HUES6 (cell line): ENCODE measurements at regions not wholly inside any gene's neighbourhood (a gene's known extent, or its start where the extent isn't known, plus 50 kb on each side); places are given as distances from the start of the nearest gene placed in this dataset.

Experiments used
- H3K27ac ChIP-seq: 2 replicates; pipeline ENCODE4 v1.7.0; 2013; ENCODE audit warnings: low read depth, mild to moderate bottlenecking, low read length, inconsistent platforms
- H3K27me3 ChIP-seq: 2 replicates; pipeline ENCODE4 v1.6.1; 2013; ENCODE audit warnings: low read length; ENCODE audit not compliant: control insufficient read depth, insufficient read depth
- H3K36me3 ChIP-seq: 2 replicates; pipeline ENCODE4 v1.6.1; 2013; ENCODE audit warnings: low read length; ENCODE audit not compliant: control insufficient read depth, insufficient read depth
- H3K4me1 ChIP-seq: 2 replicates; pipeline ENCODE4 v1.6.1; 2013; ENCODE audit warnings: low read length; ENCODE audit not compliant: control insufficient read depth, insufficient read depth
- H3K4me3 ChIP-seq: 2 replicates; pipeline ENCODE4 v1.5.1; 2013; ENCODE audit warnings: low read depth, low read length
- H3K9ac ChIP-seq: one replicate; pipeline ENCODE4 v1.6.1; 2013; ENCODE audit warnings: mild to moderate bottlenecking, low read length
- H3K9me3 ChIP-seq: 2 replicates; pipeline ENCODE4 v1.6.1; 2013; ENCODE audit warnings: low read depth, low read length; ENCODE audit not compliant: control insufficient read depth, insufficient read depth

DNA sequence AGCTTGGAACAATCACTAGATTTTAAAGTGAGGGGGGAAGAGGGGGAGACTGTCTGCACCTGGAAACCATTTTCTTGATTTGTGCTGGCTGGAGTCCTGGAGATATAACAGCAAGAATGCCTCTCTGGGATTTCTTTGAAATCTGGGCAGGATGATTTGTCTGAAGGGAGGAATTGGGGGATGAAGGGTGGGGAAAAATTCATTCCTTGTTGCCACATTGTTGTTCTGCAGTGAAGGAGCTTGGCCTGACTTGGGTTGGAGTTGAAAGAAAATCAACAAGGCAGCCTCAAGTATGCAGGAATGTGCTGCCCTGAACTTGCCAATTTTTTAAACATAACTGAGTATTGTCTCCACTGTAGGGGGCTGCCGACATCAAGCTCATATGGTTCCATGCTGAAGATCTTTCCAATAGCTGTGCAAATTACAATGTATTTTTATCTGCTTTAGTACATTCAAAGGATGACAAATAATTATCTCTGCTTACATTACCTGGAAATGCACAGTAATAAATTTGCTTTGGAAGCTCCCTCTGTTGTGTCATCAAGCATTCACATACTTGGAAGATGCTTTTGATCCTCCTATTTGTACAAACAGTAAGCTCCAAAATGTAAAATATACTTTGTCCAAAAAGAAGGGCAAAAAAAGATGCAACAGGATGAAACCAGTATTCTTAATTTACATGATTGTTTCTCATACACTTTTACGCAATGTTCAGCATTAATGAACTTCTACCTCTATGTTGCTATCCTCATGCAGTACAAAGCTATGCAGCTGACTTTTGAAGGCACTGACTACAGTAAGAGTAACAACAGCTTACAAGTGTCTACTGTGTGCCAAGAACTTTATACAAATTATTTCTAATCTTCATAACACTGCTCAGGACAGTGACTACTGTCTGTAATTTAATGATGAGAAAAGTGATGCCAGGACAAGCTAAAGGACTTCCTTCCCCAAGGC is 627.9 kb upstream of the KLF12 start:
- Histone ChIP-seq H3K27ac (no peak overlapping the region), H3K9ac (no peak overlapping the region), H3K27me3 (no peaks in the 10 kb centered on the region), H3K9me3 (no peaks in the 10 kb centered on the region), H3K36me3 (no peaks in the 10 kb centered on the region), H3K4me1 (peaks cover 14% of the 10 kb centered on the region), H3K4me3 (no peak overlapping the region)

DNA sequence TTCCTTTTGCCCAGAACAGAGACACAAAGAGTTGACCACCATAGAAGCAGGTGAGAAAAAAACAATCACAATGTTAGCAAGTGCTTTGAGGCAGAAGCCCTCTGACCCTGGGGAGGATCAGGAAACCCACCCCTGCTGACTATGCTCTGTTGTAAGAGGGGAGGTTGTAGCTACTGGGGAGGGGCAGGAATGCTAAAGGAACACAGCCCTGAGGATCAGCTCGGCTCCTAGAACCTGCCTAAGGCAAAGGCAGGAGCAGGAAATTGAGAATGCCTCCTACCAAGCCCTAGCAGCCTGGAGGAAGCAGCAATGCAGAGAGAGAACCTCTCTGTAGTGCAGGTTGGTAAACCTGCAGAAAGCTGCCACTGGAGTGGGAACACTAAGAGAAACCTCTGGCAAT is 624.0 kb upstream of the KLF12 start:
- Histone ChIP-seq H3K4me1 (peaks cover 14% of the 10 kb centered on the region), H3K27ac (no peak overlapping the region), H3K9ac (no peak overlapping the region), H3K27me3 (no peaks in the 10 kb centered on the region), H3K36me3 (no peaks in the 10 kb centered on the region), H3K9me3 (no peaks in the 10 kb centered on the region), H3K4me3 (no peak overlapping the region)

DNA sequence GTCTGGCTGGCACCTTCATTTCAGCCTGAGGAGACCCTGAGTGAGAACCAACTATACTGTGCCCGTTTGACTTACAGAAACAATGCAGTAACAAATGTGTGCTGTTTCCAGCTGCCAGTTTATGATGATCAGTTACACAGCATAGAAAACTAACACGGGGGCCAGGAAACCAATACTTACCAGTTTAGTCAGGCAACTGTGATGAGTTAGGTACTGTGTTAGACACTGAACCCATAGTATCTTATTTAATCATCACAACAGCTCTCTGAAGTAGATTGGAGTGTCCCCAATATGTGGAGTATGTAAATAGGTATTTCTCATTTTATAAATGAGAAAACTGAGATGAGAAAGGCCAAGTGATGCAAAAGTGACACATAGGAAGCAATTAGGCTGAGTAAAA is 620.9 kb upstream of the KLF12 start:
- H3K9me3 ChIP-seq = no peaks in the 10 kb centered on the region
- H3K27ac ChIP-seq = no peak overlapping the region
- 0 out of 2 replicates have a peak, but pooled peaks cover 9% of the 10 kb centered on the region for H3K4me1 ChIP-seq
- H3K9ac ChIP-seq = no peak overlapping the region
- no peaks in the 10 kb centered on the region for H3K27me3 ChIP-seq
- no peak overlapping the region for H3K4me3 ChIP-seq
- H3K36me3 ChIP-seq = no peaks in the 10 kb centered on the region

DNA sequence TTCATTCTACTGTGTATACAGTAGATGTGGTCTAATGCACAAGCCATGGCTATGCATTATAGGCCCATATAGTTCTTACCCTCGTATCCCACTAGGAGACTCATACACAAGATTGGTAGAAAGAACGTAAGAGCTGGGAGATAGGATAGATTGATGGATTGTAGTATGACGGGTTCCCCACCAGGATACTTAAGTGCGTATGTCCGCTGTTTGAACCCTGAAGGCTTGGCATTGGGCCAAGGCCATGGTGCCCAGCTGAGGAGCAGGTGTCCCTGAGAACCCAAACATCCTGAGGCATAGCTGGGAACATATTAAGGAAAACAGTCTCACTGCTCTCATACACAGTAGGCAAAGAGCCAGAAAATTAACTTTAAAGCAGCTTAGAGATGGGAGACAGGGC is 617.5 kb upstream of the KLF12 start:
- Histone ChIP-seq H3K9ac (no peak overlapping the region), H3K27ac (no peak overlapping the region), H3K4me3 (no peak overlapping the region), H3K9me3 (no peaks in the 10 kb centered on the region), H3K36me3 (no peaks in the 10 kb centered on the region), H3K4me1 (no peaks in the 10 kb centered on the region), H3K27me3 (no peaks in the 10 kb centered on the region)

DNA sequence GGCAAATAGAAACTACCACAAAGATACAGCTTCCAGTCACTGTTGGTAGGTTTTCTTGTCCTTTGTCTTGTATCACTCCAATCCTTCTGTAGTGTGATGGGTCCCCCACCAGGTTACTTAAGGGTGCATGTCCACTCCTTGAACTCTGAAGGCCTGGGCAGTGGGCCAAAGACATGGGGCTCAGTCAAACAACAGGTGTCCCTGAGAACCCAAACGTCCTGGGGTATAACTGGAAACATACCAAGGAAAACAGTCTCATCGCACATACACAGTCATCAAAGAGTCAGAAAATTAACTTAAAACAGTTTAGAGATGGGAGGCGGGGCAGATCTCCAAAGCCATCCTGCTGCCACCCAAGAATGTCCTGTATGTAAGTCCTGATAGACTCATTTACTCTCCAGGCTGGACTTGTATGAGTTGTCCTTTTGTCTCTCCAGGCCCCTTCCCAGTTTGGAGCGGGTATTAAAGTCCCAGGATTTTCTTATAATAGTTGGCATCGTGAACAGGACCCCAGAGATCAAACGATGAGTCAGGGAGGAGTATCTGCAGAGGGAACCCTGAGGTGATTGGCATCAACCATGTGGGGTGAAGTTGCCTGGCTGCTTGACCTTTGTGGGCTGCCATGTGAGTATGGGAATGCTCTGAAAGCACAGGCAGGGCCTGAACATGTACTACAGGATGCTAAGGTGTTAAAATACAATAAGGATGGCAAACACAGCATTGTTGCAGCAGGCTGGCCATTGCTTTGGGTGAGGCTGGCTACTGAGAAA is 613.2 kb upstream of the KLF12 start:
- Histone ChIP-seq H3K4me1 (no peaks in the 10 kb centered on the region), H3K36me3 (no peaks in the 10 kb centered on the region), H3K4me3 (no peak overlapping the region), H3K27ac (no peak overlapping the region), H3K9me3 (no peaks in the 10 kb centered on the region), H3K27me3 (no peaks in the 10 kb centered on the region), H3K9ac (no peak overlapping the region)

DNA sequence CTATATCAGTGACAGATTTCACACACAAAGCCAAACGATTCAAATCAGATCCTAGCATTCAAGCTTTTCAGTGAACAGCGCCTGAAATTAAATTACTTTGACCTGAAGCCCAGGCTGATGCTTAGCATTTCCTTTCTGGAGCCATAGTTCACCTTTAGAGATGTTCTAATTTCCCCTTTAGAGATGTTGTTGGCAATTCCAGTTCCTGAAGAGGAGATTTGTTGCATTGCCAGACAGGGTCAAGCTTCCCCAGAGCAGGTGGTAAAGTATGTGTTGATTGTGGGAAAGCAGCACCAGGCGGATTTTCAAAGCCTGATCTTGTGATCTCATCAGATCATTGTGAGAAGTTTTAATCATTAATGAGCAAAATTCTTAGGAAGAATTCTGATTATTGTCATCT is 609.8 kb upstream of the KLF12 start:
- no peak overlapping the region for H3K27ac ChIP-seq
- H3K9ac ChIP-seq = no peak overlapping the region
- no peaks in the 10 kb centered on the region for H3K4me1 ChIP-seq
- no peaks in the 10 kb centered on the region for H3K36me3 ChIP-seq
- no peaks in the 10 kb centered on the region for H3K9me3 ChIP-seq
- no peak overlapping the region for H3K4me3 ChIP-seq
- no peaks in the 10 kb centered on the region for H3K27me3 ChIP-seq

DNA sequence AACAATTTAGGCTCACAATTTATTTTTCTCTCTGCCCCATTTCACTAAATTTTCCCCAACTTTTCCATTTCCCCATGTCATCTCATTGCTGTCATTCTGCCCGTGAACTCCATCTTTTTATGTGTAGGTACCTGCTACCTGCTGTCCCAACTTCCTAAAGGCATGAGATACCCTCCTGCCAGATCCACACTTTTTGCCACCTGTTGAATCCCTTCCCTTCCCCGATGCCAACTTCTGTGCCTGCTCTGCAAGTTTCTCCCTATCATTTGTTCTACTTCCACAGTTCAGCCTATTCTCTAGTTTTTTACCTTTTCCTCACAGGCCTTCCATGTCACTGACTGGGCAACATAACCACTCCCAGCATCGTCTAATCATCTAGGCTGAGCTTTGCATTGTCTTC is 607.5 kb upstream of the KLF12 start:
- Histone ChIP-seq H3K36me3 (no peaks in the 10 kb centered on the region), H3K27me3 (no peaks in the 10 kb centered on the region), H3K9me3 (no peaks in the 10 kb centered on the region), H3K27ac (no peak overlapping the region), H3K4me1 (no peaks in the 10 kb centered on the region), H3K9ac (no peak overlapping the region), H3K4me3 (no peak overlapping the region)

DNA sequence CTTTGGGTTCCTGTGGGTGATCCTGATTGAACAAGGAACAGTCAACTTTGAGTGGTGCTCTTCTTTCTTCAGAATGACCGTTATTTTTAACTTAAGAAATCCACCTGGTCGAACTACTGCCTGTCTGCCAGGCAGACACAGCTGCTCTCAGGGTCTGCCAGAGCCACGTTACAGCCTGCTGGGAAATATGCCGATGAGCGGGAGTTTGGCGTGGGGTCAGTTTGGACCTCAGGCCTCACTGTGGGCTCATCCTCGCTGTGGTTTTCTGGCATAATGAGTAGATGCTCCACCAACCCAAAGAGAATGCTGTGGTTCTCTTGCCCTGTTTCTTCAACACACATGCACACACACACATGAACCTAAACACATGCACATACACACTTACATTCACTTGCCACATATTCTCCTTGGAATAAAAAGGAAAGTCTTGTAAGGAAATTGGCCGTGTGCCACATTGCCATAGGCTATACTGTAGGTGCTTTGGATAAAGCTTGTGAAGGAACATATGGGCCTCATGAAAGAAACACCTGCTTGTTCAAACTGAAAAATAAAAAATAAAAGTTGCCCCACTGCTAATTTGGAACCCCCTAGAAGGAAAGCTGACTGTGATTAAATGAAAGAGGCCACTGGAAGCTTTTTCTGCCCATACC is 598.7 kb upstream of the KLF12 start:
- Histone ChIP-seq H3K36me3 (no peaks in the 10 kb centered on the region), H3K27me3 (no peaks in the 10 kb centered on the region), H3K4me1 (0 out of 2 replicates have a peak, but pooled peaks cover 8% of the 10 kb centered on the region), H3K9me3 (no peaks in the 10 kb centered on the region), H3K4me3 (no peak overlapping the region), H3K27ac (no peak overlapping the region), H3K9ac (no peak overlapping the region)

DNA sequence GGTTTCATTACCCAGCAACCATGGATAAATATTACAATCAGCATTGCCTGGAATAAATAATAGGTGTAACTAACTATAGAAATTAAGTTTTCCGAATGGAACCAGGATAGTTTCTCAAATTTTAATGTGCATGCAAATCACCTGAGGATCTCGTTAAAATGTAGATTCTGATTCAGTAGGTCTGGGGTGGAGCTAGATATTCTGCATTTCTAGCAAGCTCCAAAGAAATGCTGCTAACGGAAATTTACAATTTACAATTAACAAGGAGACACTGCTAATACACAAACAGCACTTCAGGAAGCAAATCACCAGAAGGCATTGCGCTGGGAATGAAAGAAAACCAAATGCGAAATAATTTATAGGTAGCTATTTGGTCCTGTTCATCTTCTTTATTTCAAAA is 597.5 kb upstream of the KLF12 start:
- 0 out of 2 replicates have a peak, but pooled peaks cover 8% of the 10 kb centered on the region for H3K4me1 ChIP-seq
- no peaks in the 10 kb centered on the region for H3K36me3 ChIP-seq
- no peaks in the 10 kb centered on the region for H3K9me3 ChIP-seq
- no peak overlapping the region for H3K27ac ChIP-seq
- H3K9ac ChIP-seq = no peak overlapping the region
- no peak overlapping the region for H3K4me3 ChIP-seq
- no peaks in the 10 kb centered on the region for H3K27me3 ChIP-seq

DNA sequence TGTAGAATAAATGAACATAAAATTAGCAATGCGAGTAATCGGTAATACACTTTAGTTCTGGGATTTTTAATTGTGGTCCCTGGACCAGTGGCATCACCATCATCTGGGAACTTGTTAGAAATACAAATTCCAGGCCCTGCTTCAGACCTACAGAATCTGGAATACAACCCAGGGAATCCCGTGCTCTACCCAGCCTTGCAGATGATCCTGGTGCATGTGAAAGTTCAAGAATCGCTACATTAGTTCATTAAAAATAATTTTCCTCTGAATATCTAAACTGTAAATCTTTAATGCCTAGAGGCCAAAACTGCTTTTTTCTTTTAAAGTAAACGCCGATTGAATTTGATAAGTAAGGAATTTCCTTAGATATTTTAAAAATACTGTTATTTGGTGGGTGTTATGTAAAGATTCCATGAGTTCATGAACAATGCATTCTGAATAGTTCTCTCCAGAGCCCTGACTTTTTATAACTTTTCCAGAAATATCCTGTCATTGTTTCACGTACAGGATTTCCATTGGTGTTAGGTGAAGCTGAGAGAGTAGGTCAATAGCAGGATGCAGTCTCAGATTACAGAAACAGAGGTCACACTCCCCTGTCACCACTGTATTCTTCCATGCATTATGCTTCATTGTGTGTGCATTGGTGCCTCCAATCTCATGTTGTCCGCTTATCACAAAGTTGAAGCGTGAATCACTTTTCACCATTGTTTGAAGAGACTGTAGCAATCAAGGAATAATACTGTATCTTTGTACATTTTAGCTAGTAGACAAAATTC is 596.5 kb upstream of the KLF12 start:
- H3K36me3 ChIP-seq = no peaks in the 10 kb centered on the region
- H3K27me3 ChIP-seq = no peaks in the 10 kb centered on the region
- no peak overlapping the region for H3K4me3 ChIP-seq
- H3K4me1 ChIP-seq = 0 out of 2 replicates have a peak, but pooled peaks cover 8% of the 10 kb centered on the region
- no peaks in the 10 kb centered on the region for H3K9me3 ChIP-seq
- no peak overlapping the region for H3K27ac ChIP-seq
- H3K9ac ChIP-seq = no peak overlapping the region
